Transverse colon (tissue), 4 donors: ENCODE measurements at regions not wholly inside any gene's neighbourhood (a gene's known extent, or its start where the extent isn't known, plus 50 kb on each side); places are given as distances from the start of the nearest gene placed in this dataset.

ENCODE experiments used
- DNase-seq: peaks from one replicate; pipeline ENCODE4 v3.0.0-alpha.2; 2019
- H3K27ac ChIP-seq, 4 donors: fragments of 200-600 bp; sonication (generic); 2 replicates each; pipeline ENCODE4 v1.5.1; 2016 to 2018; ENCODE audit warnings: inconsistent platforms in 4 of 4
- H3K27me3 ChIP-seq: fragments of 200-600 bp; sonication (generic); 2 replicates; pipeline ENCODE4 v1.5.1; 2017; ENCODE audit warnings: inconsistent platforms
- H3K36me3 ChIP-seq, 4 donors: fragments of 200-600 bp; sonication (generic); 2 replicates each; pipeline ENCODE4 v1.5.1; 2017 to 2019; ENCODE audit warnings: inconsistent platforms in 4 of 4
- H3K4me1 ChIP-seq, 4 donors: fragments of 200-600 bp; sonication (generic); 2 replicates each; pipeline ENCODE4 v1.5.1; 2017 to 2020; ENCODE audit warnings: inconsistent platforms in 4 of 4
- H3K4me3 ChIP-seq, 4 donors: fragments of 200-600 bp; sonication (generic); 1 replicate in 1 of 4; 2 replicates in 3 of 4; pipeline versions ENCODE4 v1.5.1 to v1.6.1; 2017 to 2019; ENCODE audit warnings: inconsistent platforms in 4 of 4
- H3K9me3 ChIP-seq, 2 donors: fragments of 200-600 bp; sonication (generic); 2 replicates each; pipeline ENCODE4 v1.5.1; 2017 to 2019; ENCODE audit warnings: inconsistent platforms in 2 of 2
- CTCF ChIP-seq, 5 experiments: fragments of 200-600 bp in 3 of 5; fragments of 450-650 bp in 2 of 5; sonication (generic) in 3 of 5; IDR thresholded peaks; 1 replicate in 2 of 5; 2 replicates in 3 of 5; pipeline ENCODE4 v1.5.1; 2016 to 2017; ENCODE audit warnings: antibody characterized with exemption in 5 of 5, inconsistent platforms in 3 of 5, mild to moderate bottlenecking in 2 of 5, moderate library complexity in 1 of 5
- EP300 ChIP-seq: sonication (generic); formaldehyde crosslinking; IDR thresholded peaks from one replicate; pipeline ENCODE4 v1.6.1; 2017; ENCODE audit warnings: antibody characterized with exemption, low read depth
- POLR2A ChIP-seq: fragments of 450-650 bp; IDR thresholded peaks from one replicate; pipeline ENCODE4 v1.6.1; 2016; ENCODE audit warnings: antibody characterized with exemption, mild to moderate bottlenecking, moderate library complexity
- POLR2AphosphoS5 ChIP-seq, 3 donors: sonication (generic); formaldehyde crosslinking; IDR thresholded peaks; one replicate each; pipeline ENCODE4 v1.6.1; 2016; ENCODE audit warnings: antibody characterized with exemption in 3 of 3
- WGBS, 2 donors: methylation state at CpG; one replicate each; pipeline ENCODE4 v1.1.5; 2018; ENCODE audit warnings: low coverage in 1 of 2; 5-methylcytosine and 5-hydroxymethylcytosine counted together
- in situ Hi-C, 4 donors: fragments of 200-750 bp; cut with MboI; loops; one replicate each; pipeline versions ENCODE4 v1.15.0 to v1.15.1; 2017; ENCODE audit warnings: low sequenced_read_pairs in 3 of 4, low pct_ligation_motif_present in 1 of 4, low pct_unique_long_range_greater_than_20kb in 1 of 4
- intact Hi-C: fragments of 100-400 bp; cut with DNase I; formaldehyde crosslinking; loops from one replicate; pipeline ENCODE4 v1.15.1; 2023; ENCODE audit warnings: low total_unique reads

GRCh38 chr7:49564379-49564714, 209.1 kb upstream of the VWC2 start:
- Histone ChIP-seq H3K4me1 (no peaks in the 10 kb centered on the region), H3K27me3 (no peaks in the 10 kb centered on the region), H3K36me3 (no peaks in the 10 kb centered on the region), H3K27ac (no peak overlapping the region), H3K4me3 (no peak overlapping the region), H3K9me3 (no peaks in the 10 kb centered on the region)
- intact Hi-C loops (no loop called here), in situ Hi-C loops (no loop called here)
- TF ChIP-seq POLR2A (no peak), EP300 (no peak), POLR2AphosphoS5 (IDR thresholded peaks at IDR 0.05) (no peak), CTCF (IDR thresholded peaks at IDR 0.05) (no peak)
- no peak for DNase-seq
- WGBS, 2 donors: 76 to 100% methylated on average over 2 of the region's 2 CpGs

- Histone ChIP-seq H3K36me3 (no peaks in the 10 kb centered on the region), H3K27ac (no peak overlapping the region), H3K4me1 (no peaks in the 10 kb centered on the region), H3K27me3 (no peaks in the 10 kb centered on the region), H3K9me3 (no peaks in the 10 kb centered on the region), H3K4me3 (no peak overlapping the region)
- intact Hi-C loops: no loop called here
- no peak for TF ChIP-seq CTCF (IDR thresholded peaks at IDR 0.05)
- TF ChIP-seq EP300: no peak
- TF ChIP-seq POLR2A: no peak
- no peak for TF ChIP-seq POLR2AphosphoS5 (IDR thresholded peaks at IDR 0.05)
- in situ Hi-C loops: no loop called here
- DNase-seq: no peak
Observed at GRCh38 chr7:49577576-49577975, 195.9 kb upstream of the VWC2 start.

GRCh38 chr7:49579408-49579807, 194.0 kb upstream of the VWC2 start:
- Histone ChIP-seq H3K27ac (no peak overlapping the region), H3K27me3 (no peaks in the 10 kb centered on the region), H3K9me3 (no peaks in the 10 kb centered on the region), H3K4me3 (no peak overlapping the region), H3K36me3 (no peaks in the 10 kb centered on the region), H3K4me1 (no peaks in the 10 kb centered on the region)
- TF ChIP-seq POLR2A (no peak), EP300 (no peak), CTCF (IDR thresholded peaks at IDR 0.05) (no peak), POLR2AphosphoS5 (IDR thresholded peaks at IDR 0.05) (no peak)
- intact Hi-C loops (no loop called here), in situ Hi-C loops (no loop called here)
- no peak for DNase-seq
- 83% methylated on average over 13 of the region's 13 CpGs; no CpG with 5 or more reads in 1 of the 2 donors for WGBS, 2 donors

GRCh38 chr7:49580000-49580399, 193.4 kb upstream of the VWC2 start:
- DNase-seq: no peak
- no peak overlapping the region for H3K27ac ChIP-seq
- H3K4me1 ChIP-seq: no peaks in the 10 kb centered on the region
- H3K4me3 ChIP-seq: no peak overlapping the region
- in situ Hi-C loops (no loop called here), intact Hi-C loops (no loop called here)
- 0 to 82% methylated on average over 1 to 16 of the region's 16 CpGs for WGBS, 2 donors
- no peaks in the 10 kb centered on the region for H3K9me3 ChIP-seq
- H3K36me3 ChIP-seq: no peaks in the 10 kb centered on the region
- H3K27me3 ChIP-seq: no peaks in the 10 kb centered on the region
- TF ChIP-seq POLR2A (no peak), EP300 (no peak), CTCF (IDR thresholded peaks at IDR 0.05) (no peak)
